Neural cell (in vitro differentiated cells): ENCODE measurements at regions not wholly inside any gene's neighbourhood (a gene's known extent, or its start where the extent isn't known, plus 50 kb on each side); places are given as distances from the start of the nearest gene placed in this dataset.

Experiments
- H2AFZ ChIP-seq: fragments of 200-600, 300-800 bp; sonication (generic), shearing (Covaris generic); 2 replicates; pipeline ENCODE4 v1.6.0; 2014; ENCODE audit warnings: low read depth, mild to moderate bottlenecking, antibody characterized with exemption, low read length, moderate library complexity
- H3F3A ChIP-seq: fragments of 200-600 bp; shearing (Covaris generic); 2 replicates; pipeline ENCODE4 v1.6.1; 2016; ENCODE audit warnings: mild to moderate bottlenecking, moderate library complexity, mixed read lengths, antibody characterized with exemption, low read length; ENCODE audit not compliant: insufficient read depth, poor library complexity, severe bottlenecking
- H3K27ac ChIP-seq: fragments of 200-600, 300-800 bp; sonication (generic), shearing (Covaris generic); 2 replicates; pipeline ENCODE4 v1.5.1; 2014; ENCODE audit warnings: mild to moderate bottlenecking, low read length, moderate library complexity
- H3K27me3 ChIP-seq: fragments of 300-800, 200-600 bp; sonication (generic), shearing (Covaris generic); 2 replicates; pipeline ENCODE4 v1.6.0; 2014; ENCODE audit warnings: mild to moderate bottlenecking, low read depth, low read length, moderate library complexity; ENCODE audit not compliant: insufficient read depth
- H3K36me3 ChIP-seq: fragments of 300-800, 200-600 bp; sonication (generic), shearing (Covaris generic); 2 replicates; pipeline ENCODE4 v1.5.1; 2014; ENCODE audit warnings: mild to moderate bottlenecking, antibody characterized with exemption, low read length, moderate library complexity; ENCODE audit not compliant: insufficient read depth
- H3K4me2 ChIP-seq: fragments of 300-800, 200-600 bp; sonication (generic), shearing (Covaris generic); 2 replicates; pipeline ENCODE4 v1.6.0; 2014; ENCODE audit warnings: mild to moderate bottlenecking, low read length
- H3K4me3 ChIP-seq: fragments of 300-800, 200-600 bp; sonication (generic), shearing (Covaris generic); 2 replicates; pipeline ENCODE4 v1.5.1; 2014; ENCODE audit warnings: mild to moderate bottlenecking, low read length, moderate library complexity
- H3K79me2 ChIP-seq: fragments of 200-600 bp; shearing (Covaris generic); replicated peaks from 2 replicates; pipeline ENCODE4 v1.6.0; 2014; ENCODE audit warnings: mild to moderate bottlenecking, low read length, moderate library complexity; ENCODE audit not compliant: insufficient read depth
- H3K9ac ChIP-seq: fragments of 300-800, 200-600 bp; sonication (generic), shearing (Covaris generic); 2 replicates; pipeline ENCODE4 v1.6.1; 2016; ENCODE audit warnings: mild to moderate bottlenecking, low read length, mixed read lengths
- H3K9me2 ChIP-seq: fragments of 200-600 bp; shearing (Covaris generic); 2 replicates; pipeline ENCODE4 v1.6.1; 2016; ENCODE audit warnings: mild to moderate bottlenecking, low read length, mixed read lengths; ENCODE audit not compliant: insufficient read depth
- H3K9me3 ChIP-seq: fragments of 200-600, 300-800 bp; sonication (generic), shearing (Covaris generic); 2 replicates; pipeline ENCODE4 v1.6.1; 2016; ENCODE audit warnings: mild to moderate bottlenecking, mixed run types, low read length, moderate library complexity, mixed read lengths
- H4K20me1 ChIP-seq: fragments of 200-600 bp; shearing (Covaris generic); 2 replicates; pipeline ENCODE4 v1.6.1; 2016; ENCODE audit warnings: mild to moderate bottlenecking, mixed run types; ENCODE audit not compliant: insufficient read depth
- CTCF ChIP-seq: fragments of 450-650 bp; IDR thresholded peaks from 2 replicates; pipeline ENCODE4 v1.5.1; 2014; ENCODE audit warnings: antibody characterized with exemption, mild to moderate bottlenecking, moderate library complexity; ENCODE audit not compliant: poor library complexity, severe bottlenecking
- EZH2 ChIP-seq: fragments of 200-600, 300-800 bp; shearing (Covaris generic), sonication (generic); IDR thresholded peaks from 2 replicates; pipeline ENCODE4 v1.6.1; 2014; ENCODE audit warnings: antibody characterized with exemption, low read length, borderline replicate concordance, mild to moderate bottlenecking; ENCODE audit not compliant: insufficient read depth, poor library complexity, severe bottlenecking
- POLR2AphosphoS5 ChIP-seq: IDR thresholded peaks from 2 replicates; pipeline ENCODE4 v1.6.1; 2012
- RAD21 ChIP-seq: fragments of 450-650 bp; conservative IDR thresholded peaks from 2 replicates; pipeline ENCODE4 v1.6.1; 2014; ENCODE audit warnings: antibody characterized with exemption, mild to moderate bottlenecking, moderate library complexity
- REST ChIP-seq: IDR thresholded peaks from 2 replicates; pipeline ENCODE4 v1.6.1; 2012; ENCODE audit warnings: borderline replicate concordance
- SMC3 ChIP-seq: fragments of 450-650 bp; conservative IDR thresholded peaks from 2 replicates; pipeline ENCODE4 v1.6.1; 2014; ENCODE audit warnings: antibody characterized with exemption, mild to moderate bottlenecking, moderate library complexity; ENCODE audit not compliant: poor library complexity
- TAF1 ChIP-seq: IDR thresholded peaks from 2 replicates; pipeline ENCODE4 v1.6.1; 2012; ENCODE audit warnings: low read depth

GRCh38 chr3:117165176-117165575 is 455.6 kb downstream of the TUSC7 start:
- Histone ChIP-seq H3K9me2 (no peaks in the 10 kb centered on the region), H3K4me2 (no peak overlapping the region), H3K27me3 (no peaks in the 10 kb centered on the region), H3F3A (peaks cover 2% of the 10 kb centered on the region), H3K4me3 (no peak overlapping the region), H2AFZ (no peak overlapping the region), H3K9ac (no peak overlapping the region), H3K9me3 (no peaks in the 10 kb centered on the region), H4K20me1 (no peaks in the 10 kb centered on the region), H3K36me3 (no peaks in the 10 kb centered on the region), H3K27ac (no peak overlapping the region), H3K79me2 (no peaks in the 10 kb centered on the region)
- TF ChIP-seq TAF1 (no peak), EZH2 (no peak), RAD21 (no peak), POLR2AphosphoS5 (no peak), CTCF (no peak), SMC3 (no peak)

GRCh38 chr3:117165601-117166051 is 456.0 kb downstream of the TUSC7 start:
- no peaks in the 10 kb centered on the region for H4K20me1 ChIP-seq
- H3K27ac ChIP-seq: no peak overlapping the region
- H3K27me3 ChIP-seq: no peaks in the 10 kb centered on the region
- H3K4me2 ChIP-seq: no peak overlapping the region
- no peak overlapping the region for H3K9ac ChIP-seq
- H3K36me3 ChIP-seq: no peaks in the 10 kb centered on the region
- no peak overlapping the region for H2AFZ ChIP-seq
- H3K9me3 ChIP-seq: no peaks in the 10 kb centered on the region
- no peaks in the 10 kb centered on the region for H3K79me2 ChIP-seq
- no peaks in the 10 kb centered on the region for H3F3A ChIP-seq
- TF ChIP-seq CTCF (no peak), TAF1 (no peak), RAD21 (no peak), POLR2AphosphoS5 (no peak), REST (no peak)
- no peak overlapping the region for H3K4me3 ChIP-seq
- no peaks in the 10 kb centered on the region for H3K9me2 ChIP-seq
